ENCODE measurements at regions not wholly inside any gene's neighbourhood (a gene's known extent, or its start where the extent isn't known, plus 50 kb on each side); places are given as distances from the start of the nearest gene placed in this dataset.

DNA sequence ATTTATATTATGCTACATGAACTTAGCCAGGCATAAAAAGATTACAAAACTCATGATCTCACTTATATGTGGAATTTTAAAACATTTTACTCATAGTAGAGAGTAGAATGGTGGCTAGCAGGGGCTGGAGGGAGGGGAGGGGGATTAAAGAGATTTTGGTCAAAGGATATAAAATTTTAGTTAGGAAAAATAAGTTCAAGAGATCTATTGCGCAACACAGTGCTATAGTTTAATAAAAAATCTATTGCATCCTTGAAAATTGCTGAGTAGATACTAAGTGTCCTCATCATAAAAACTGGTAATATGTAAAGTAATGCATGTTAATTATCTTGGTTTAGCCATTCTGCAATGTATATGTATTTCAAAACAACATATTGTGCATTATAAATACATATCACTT lies 635.6 kb upstream of the NEGR1 start:
- Histone ChIP-seq H3K36me3 (no peaks in the 10 kb centered on the region), H3K4me1 (no peaks in the 10 kb centered on the region), H3K27me3 (no peaks in the 10 kb centered on the region), H3K4me3 (no peak overlapping the region), H3K27ac (no peak overlapping the region), H3K9me3 (no peaks in the 10 kb centered on the region)
- TF ChIP-seq, protein P1, sequence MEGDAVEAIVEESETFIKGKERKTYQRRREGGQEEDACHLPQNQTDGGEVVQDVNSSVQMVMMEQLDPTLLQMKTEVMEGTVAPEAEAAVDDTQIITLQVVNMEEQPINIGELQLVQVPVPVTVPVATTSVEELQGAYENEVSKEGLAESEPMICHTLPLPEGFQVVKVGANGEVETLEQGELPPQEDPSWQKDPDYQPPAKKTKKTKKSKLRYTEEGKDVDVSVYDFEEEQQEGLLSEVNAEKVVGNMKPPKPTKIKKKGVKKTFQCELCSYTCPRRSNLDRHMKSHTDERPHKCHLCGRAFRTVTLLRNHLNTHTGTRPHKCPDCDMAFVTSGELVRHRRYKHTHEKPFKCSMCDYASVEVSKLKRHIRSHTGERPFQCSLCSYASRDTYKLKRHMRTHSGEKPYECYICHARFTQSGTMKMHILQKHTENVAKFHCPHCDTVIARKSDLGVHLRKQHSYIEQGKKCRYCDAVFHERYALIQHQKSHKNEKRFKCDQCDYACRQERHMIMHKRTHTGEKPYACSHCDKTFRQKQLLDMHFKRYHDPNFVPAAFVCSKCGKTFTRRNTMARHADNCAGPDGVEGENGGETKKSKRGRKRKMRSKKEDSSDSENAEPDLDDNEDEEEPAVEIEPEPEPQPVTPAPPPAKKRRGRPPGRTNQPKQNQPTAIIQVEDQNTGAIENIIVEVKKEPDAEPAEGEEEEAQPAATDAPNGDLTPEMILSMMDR (IDR thresholded peaks at IDR 0.05): no peak
- no peak for DNase-seq (ENCODE audit: low spot score)

DNA sequence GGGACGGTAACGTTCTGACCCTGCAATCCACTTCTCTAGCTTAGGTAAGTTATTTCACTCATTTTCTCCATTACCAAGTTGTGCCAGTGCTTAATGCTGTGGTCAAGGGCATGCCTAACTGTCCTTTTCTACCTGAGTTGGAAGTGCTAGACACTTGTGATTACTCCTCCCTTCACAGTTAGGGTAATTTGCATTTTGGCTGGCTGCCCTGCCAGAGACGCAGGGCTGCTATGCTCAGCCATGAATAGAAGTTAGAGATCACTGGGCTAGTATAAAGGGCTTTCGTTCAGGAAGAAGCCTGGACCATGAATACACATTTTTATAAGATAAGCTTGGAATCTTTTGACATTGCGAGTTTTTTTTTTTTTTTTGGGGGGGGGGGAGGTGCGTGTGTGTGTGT lies 633.2 kb upstream of the NEGR1 start:
- Histone ChIP-seq H3K4me3 (no peak overlapping the region), H3K27me3 (no peaks in the 10 kb centered on the region)
- TF ChIP-seq, protein P1 (IDR thresholded peaks at IDR 0.05): no peak

DNA sequence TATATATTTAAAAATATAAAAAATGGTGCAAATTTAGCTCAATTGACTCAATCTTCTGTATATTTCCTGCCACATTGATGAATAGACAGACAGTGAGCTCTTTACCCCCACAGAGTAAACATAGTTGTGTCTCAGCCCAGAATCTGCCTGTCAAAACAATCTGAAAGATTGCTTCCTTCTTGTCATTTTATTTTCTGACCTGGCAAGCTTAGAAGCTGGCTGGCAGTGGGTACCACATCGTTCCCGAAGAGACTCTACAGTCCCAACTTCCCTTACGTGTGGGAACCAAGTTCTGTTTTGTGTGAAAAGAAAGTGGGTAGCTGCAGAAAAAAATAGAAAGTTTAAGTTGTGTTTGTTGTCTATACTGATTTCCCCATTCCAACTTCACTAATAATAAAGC lies 629.3 kb upstream of the NEGR1 start:
- H3K36me3 ChIP-seq: no peaks in the 10 kb centered on the region
- H3K27me3 ChIP-seq: no peaks in the 10 kb centered on the region
- no peak overlapping the region for H3K27ac ChIP-seq
- H3K4me3 ChIP-seq: no peak overlapping the region
- no peaks in the 10 kb centered on the region for H3K4me1 ChIP-seq
- no peaks in the 10 kb centered on the region for H3K9me3 ChIP-seq
- TF ChIP-seq, protein P1 (IDR thresholded peaks at IDR 0.05): no peak
- DNase-seq (ENCODE audit: low spot score): no peak

More for the DNA sequence above, 633.2 kb upstream of the NEGR1 start:
- no peak for DNase-seq (ENCODE audit: low spot score)
- Histone ChIP-seq H3K9me3 (no peaks in the 10 kb centered on the region), H3K36me3 (no peaks in the 10 kb centered on the region), H3K27ac (no peak overlapping the region), H3K4me1 (no peaks in the 10 kb centered on the region)

DNA sequence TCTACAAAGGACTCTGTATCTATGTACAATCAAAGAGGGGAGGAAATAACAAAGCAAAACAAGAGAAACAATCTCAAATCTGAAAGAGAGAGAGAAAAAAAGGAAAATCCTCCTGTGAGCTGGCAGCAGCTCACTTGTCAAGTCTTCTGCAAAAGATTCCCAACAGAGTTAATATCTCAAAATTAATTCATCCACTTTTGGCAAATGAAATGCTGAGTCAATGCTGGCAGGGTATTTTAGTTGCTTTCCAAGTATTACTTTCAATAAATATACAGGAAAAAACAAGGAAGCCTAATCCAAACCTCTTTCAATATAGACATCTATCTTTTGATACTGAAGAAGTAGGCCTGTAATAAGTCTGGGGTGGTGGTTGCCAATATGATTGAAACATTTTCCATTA lies 613.9 kb upstream of the NEGR1 start:
- no peak overlapping the region for H3K4me3 ChIP-seq
- no peak overlapping the region for H3K27ac ChIP-seq
- no peaks in the 10 kb centered on the region for H3K4me1 ChIP-seq
- H3K36me3 ChIP-seq: no peaks in the 10 kb centered on the region
- no peak for DNase-seq (ENCODE audit: low spot score)
- no peaks in the 10 kb centered on the region for H3K9me3 ChIP-seq
- H3K27me3 ChIP-seq: no peaks in the 10 kb centered on the region
- TF ChIP-seq, protein P1 (IDR thresholded peaks at IDR 0.05): no peak

DNA sequence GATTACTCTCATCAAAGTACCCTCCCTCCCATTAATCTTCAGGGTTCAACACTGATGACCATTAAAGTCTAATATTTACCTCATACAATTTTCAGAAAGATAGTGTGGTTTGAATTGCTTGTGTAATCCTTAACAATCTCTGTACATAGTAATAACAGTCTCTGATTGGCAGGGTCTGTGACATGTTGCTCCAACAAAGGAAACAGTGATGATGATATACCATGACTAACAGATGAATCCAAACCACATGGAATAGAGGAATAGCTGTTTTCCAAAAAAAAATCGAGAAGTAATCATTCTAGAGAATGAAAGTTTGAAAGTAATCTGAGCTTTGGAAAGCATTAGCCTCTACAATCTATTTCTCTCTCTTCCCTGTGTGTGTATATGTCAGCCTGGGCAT lies 610.1 kb upstream of the NEGR1 start:
- Histone ChIP-seq H3K27ac (no peak overlapping the region), H3K4me3 (no peak overlapping the region), H3K36me3 (no peaks in the 10 kb centered on the region), H3K9me3 (no peaks in the 10 kb centered on the region), H3K27me3 (no peaks in the 10 kb centered on the region), H3K4me1 (no peaks in the 10 kb centered on the region)
- TF ChIP-seq, protein P1 (IDR thresholded peaks at IDR 0.05): no peak
- DNase-seq (ENCODE audit: low spot score): no peak

DNA sequence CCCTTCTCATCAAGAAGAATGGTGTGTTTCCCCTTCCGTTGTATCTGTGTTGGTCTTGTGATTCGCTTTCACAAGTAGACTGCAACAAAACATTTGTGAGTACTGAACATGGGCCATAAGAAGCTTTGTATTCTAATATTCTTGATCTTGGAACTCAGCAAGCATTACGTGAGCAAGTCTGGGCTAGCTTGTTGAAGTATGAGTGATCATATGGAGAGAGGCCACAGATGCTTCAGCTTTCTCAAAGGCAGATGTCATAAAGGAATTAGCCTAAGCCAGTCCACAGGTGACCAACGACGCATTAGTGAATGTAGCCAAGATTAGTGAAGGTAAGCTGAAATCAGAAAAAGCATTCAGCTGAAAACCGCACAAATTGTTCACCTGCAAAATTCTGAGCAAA lies 609.6 kb upstream of the NEGR1 start:
- TF ChIP-seq, protein P1 (IDR thresholded peaks at IDR 0.05): no peak
- no peaks in the 10 kb centered on the region for H3K9me3 ChIP-seq
- H3K4me1 ChIP-seq: no peaks in the 10 kb centered on the region
- H3K27me3 ChIP-seq: no peaks in the 10 kb centered on the region
- H3K27ac ChIP-seq: no peak overlapping the region
- no peak for DNase-seq (ENCODE audit: low spot score)
- H3K36me3 ChIP-seq: no peaks in the 10 kb centered on the region
- H3K4me3 ChIP-seq: no peak overlapping the region

Measured in right atrium auricular region (tissue), 2 donors.